ENCODE measurements at regions not wholly inside any gene's neighbourhood (a gene's known extent, or its start where the extent isn't known, plus 50 kb on each side); places are given as distances from the start of the nearest gene placed in this dataset.

GRCh38 chr4:82069883-82070638, 303.7 kb downstream of the HNRNPD start:
- no peak overlapping the region for H3K9ac ChIP-seq (ENCODE audit: low read depth, low read length)
- H3K36me3 ChIP-seq (ENCODE audit: insufficient read depth, low read length), result no peaks in the 10 kb centered on the region
- H3K4me1 ChIP-seq (ENCODE audit: control insufficient read depth, insufficient read depth, low read length), result no peaks in the 10 kb centered on the region
- no peaks in the 10 kb centered on the region for H3K27me3 ChIP-seq (ENCODE audit: control insufficient read depth, insufficient read depth, low read length)
- H3K4me3 ChIP-seq (ENCODE audit: low read length), result no peak overlapping the region
- H3K4me2 ChIP-seq (ENCODE audit: low read length), result no peak overlapping the region
- no peaks in the 10 kb centered on the region for H3K9me3 ChIP-seq (replicated peaks; ENCODE audit: low read length)

DNA sequence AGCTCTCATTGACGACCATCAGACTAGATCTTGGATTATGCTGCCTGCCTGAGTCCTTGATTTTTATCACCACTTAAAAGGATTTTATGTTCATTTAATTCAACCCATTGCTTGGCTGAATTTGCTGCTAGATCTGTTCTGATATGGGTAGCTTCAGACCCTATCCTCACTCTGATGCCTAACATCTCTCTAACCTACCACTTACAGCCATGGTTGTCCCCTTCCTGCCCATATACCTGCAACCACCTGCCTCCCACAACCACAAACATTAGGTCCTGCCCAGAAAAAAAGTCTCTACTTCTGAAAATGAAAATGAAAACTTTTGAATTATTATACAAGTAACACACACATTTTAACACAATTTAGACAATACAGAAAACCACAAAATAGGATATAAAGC, 310.8 kb downstream of the HNRNPD start:
- no peaks in the 10 kb centered on the region for H3K4me1 ChIP-seq (ENCODE audit: control insufficient read depth, insufficient read depth, low read length)
- no peak overlapping the region for H3K4me2 ChIP-seq (ENCODE audit: low read length)
- H3K4me3 ChIP-seq (ENCODE audit: low read length), result no peak overlapping the region
- H3K9ac ChIP-seq (ENCODE audit: low read depth, low read length), result no peak overlapping the region
- H3K27me3 ChIP-seq (ENCODE audit: control insufficient read depth, insufficient read depth, low read length), result no peaks in the 10 kb centered on the region
- no peaks in the 10 kb centered on the region for H3K9me3 ChIP-seq (replicated peaks; ENCODE audit: low read length)
- no peaks in the 10 kb centered on the region for H3K36me3 ChIP-seq (ENCODE audit: insufficient read depth, low read length)

DNA sequence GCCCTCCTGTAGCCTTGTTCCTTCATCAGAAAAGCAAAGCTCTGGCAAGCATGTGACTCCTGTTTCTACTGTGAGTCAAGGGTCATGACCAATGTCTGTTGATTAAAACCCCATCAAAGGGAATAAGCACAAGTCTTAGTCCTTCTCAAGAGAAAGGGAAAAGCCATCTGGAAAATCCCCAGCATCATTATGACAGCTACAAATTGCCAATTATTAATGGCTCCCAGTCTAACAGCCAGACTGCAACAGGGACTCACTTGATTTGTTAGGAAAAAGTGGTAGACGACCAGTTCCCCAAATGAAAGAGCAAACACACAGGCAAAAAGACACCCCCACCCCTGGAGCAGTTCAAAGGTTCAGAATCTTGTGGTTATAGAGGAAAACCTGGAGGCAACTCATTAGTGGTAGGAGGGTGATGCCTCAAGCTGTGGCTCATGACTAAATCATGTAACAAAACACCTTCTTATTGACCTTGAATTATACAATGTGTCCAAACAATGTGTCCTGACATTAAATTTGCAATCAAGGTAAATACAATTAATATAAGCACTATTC, 315.7 kb downstream of the HNRNPD start:
- H3K36me3 ChIP-seq (ENCODE audit: insufficient read depth, low read length), result no peaks in the 10 kb centered on the region
- H3K27me3 ChIP-seq (ENCODE audit: control insufficient read depth, insufficient read depth, low read length), result no peaks in the 10 kb centered on the region
- H3K4me1 ChIP-seq (ENCODE audit: control insufficient read depth, insufficient read depth, low read length), result no peaks in the 10 kb centered on the region
- no peak overlapping the region for H3K9ac ChIP-seq (ENCODE audit: low read depth, low read length)
- H3K4me2 ChIP-seq (ENCODE audit: low read length), result no peak overlapping the region
- no peaks in the 10 kb centered on the region for H3K9me3 ChIP-seq (replicated peaks; ENCODE audit: low read length)
- H3K4me3 ChIP-seq (ENCODE audit: low read length), result no peak overlapping the region

GRCh38 chr4:82055156-82055555, 318.6 kb downstream of the HNRNPD start:
- no peak overlapping the region for H3K9ac ChIP-seq (ENCODE audit: low read depth, low read length)
- H3K4me1 ChIP-seq (ENCODE audit: control insufficient read depth, insufficient read depth, low read length), result no peaks in the 10 kb centered on the region
- H3K9me3 ChIP-seq (replicated peaks; ENCODE audit: low read length), result no peaks in the 10 kb centered on the region
- no peaks in the 10 kb centered on the region for H3K36me3 ChIP-seq (ENCODE audit: insufficient read depth, low read length)
- no peak overlapping the region for H3K4me3 ChIP-seq (ENCODE audit: low read length)
- H3K27me3 ChIP-seq (ENCODE audit: control insufficient read depth, insufficient read depth, low read length), result no peaks in the 10 kb centered on the region
- H3K4me2 ChIP-seq (ENCODE audit: low read length), result no peak overlapping the region

- Histone ChIP-seq H3K4me3 (ENCODE audit: low read length) (no peak overlapping the region), H3K36me3 (ENCODE audit: insufficient read depth, low read length) (no peaks in the 10 kb centered on the region), H3K4me1 (ENCODE audit: control insufficient read depth, insufficient read depth, low read length) (no peaks in the 10 kb centered on the region), H3K9ac (ENCODE audit: low read depth, low read length) (no peak overlapping the region), H3K4me2 (ENCODE audit: low read length) (no peak overlapping the region), H3K27me3 (ENCODE audit: control insufficient read depth, insufficient read depth, low read length) (no peaks in the 10 kb centered on the region), H3K9me3 (replicated peaks; ENCODE audit: low read length) (no peaks in the 10 kb centered on the region)
Measured at GRCh38 chr4:82053396-82053795, 320.4 kb downstream of the HNRNPD start.

- Histone ChIP-seq H3K4me1 (ENCODE audit: control insufficient read depth, insufficient read depth, low read length) (no peaks in the 10 kb centered on the region), H3K27me3 (ENCODE audit: control insufficient read depth, insufficient read depth, low read length) (peaks cover 7% of the 10 kb centered on the region), H3K36me3 (ENCODE audit: insufficient read depth, low read length) (no peaks in the 10 kb centered on the region)
Measured at GRCh38 chr4:82050796-82051195, 323.0 kb downstream of the HNRNPD start.

GRCh38 chr4:82049294-82049693, 324.5 kb downstream of the HNRNPD start:
- no peaks in the 10 kb centered on the region for H3K4me1 ChIP-seq (ENCODE audit: control insufficient read depth, insufficient read depth, low read length)
- H3K4me3 ChIP-seq (ENCODE audit: low read length), result no peak overlapping the region
- H3K36me3 ChIP-seq (ENCODE audit: insufficient read depth, low read length), result no peaks in the 10 kb centered on the region
- H3K4me2 ChIP-seq (ENCODE audit: low read length), result no peak overlapping the region
- peaks cover 19% of the 10 kb centered on the region for H3K27me3 ChIP-seq (ENCODE audit: control insufficient read depth, insufficient read depth, low read length)
- no peak overlapping the region for H3K9ac ChIP-seq (ENCODE audit: low read depth, low read length)
- H3K9me3 ChIP-seq (replicated peaks; ENCODE audit: low read length), result no peaks in the 10 kb centered on the region

More at GRCh38 chr4:82050796-82051195, 323.0 kb downstream of the HNRNPD start:
- H3K4me3 ChIP-seq (ENCODE audit: low read length), result no peak overlapping the region
- no peak overlapping the region for H3K4me2 ChIP-seq (ENCODE audit: low read length)
- H3K9ac ChIP-seq (ENCODE audit: low read depth, low read length), result no peak overlapping the region
- no peaks in the 10 kb centered on the region for H3K9me3 ChIP-seq (replicated peaks; ENCODE audit: low read length)

DNA sequence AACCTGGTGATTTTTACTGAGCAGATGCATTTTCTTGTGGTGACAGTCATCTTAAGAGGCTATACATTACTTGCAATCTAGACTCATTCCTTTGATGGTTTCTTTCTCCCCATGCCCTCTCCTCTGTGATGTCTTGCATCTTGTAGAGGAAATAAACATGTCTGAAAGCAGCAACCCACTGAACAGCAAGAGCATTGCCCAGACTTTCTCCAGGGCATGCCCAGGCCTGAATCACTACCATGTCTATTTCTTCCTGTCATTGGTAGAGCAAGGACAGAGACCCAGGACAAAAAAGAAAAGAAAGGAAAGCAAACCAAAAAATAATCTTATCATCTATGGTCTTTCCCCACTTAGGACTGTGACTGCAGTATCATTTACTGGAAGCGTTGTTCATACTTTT, 326.1 kb downstream of the HNRNPD start:
- Histone ChIP-seq H3K4me3 (ENCODE audit: low read length) (no peak overlapping the region), H3K27me3 (ENCODE audit: control insufficient read depth, insufficient read depth, low read length) (peaks cover 31% of the 10 kb centered on the region), H3K9ac (ENCODE audit: low read depth, low read length) (no peak overlapping the region)

GRCh38 chr4:82046796-82047195, 327.0 kb downstream of the HNRNPD start:
- Histone ChIP-seq H3K36me3 (ENCODE audit: insufficient read depth, low read length) (no peaks in the 10 kb centered on the region), H3K9ac (ENCODE audit: low read depth, low read length) (no peak overlapping the region), H3K27me3 (ENCODE audit: control insufficient read depth, insufficient read depth, low read length) (peaks cover 39% of the 10 kb centered on the region), H3K9me3 (replicated peaks; ENCODE audit: low read length) (no peaks in the 10 kb centered on the region), H3K4me3 (ENCODE audit: low read length) (no peak overlapping the region), H3K4me1 (ENCODE audit: control insufficient read depth, insufficient read depth, low read length) (no peaks in the 10 kb centered on the region), H3K4me2 (ENCODE audit: low read length) (no peak overlapping the region)

More for the DNA sequence above, 326.1 kb downstream of the HNRNPD start:
- no peaks in the 10 kb centered on the region for H3K4me1 ChIP-seq (ENCODE audit: control insufficient read depth, insufficient read depth, low read length)
- no peaks in the 10 kb centered on the region for H3K36me3 ChIP-seq (ENCODE audit: insufficient read depth, low read length)
- H3K4me2 ChIP-seq (ENCODE audit: low read length), result no peak overlapping the region
- H3K9me3 ChIP-seq (replicated peaks; ENCODE audit: low read length), result no peaks in the 10 kb centered on the region

DNA sequence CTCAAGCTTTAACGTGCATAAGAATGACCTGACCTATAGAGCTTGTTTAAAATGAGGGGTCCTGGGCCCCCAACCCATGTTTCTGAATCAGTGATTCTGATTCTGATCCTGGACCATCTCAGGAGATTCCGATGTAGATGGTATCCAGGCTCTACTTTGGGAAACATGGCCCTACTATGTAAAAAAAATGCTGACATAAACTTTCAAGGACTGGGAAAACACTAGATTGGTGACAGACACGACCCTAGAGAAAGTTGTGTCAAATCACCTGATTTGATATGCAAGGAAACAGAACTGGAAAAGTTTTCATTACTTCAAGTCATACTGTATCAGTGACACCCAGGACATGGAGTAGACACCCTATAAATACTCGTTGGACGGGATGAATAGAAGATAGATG, 328.5 kb downstream of the HNRNPD start:
- Histone ChIP-seq H3K9ac (ENCODE audit: low read depth, low read length) (no peak overlapping the region), H3K4me1 (ENCODE audit: control insufficient read depth, insufficient read depth, low read length) (no peaks in the 10 kb centered on the region), H3K9me3 (replicated peaks; ENCODE audit: low read length) (no peaks in the 10 kb centered on the region), H3K36me3 (ENCODE audit: insufficient read depth, low read length) (no peaks in the 10 kb centered on the region), H3K4me2 (ENCODE audit: low read length) (no peak overlapping the region), H3K27me3 (ENCODE audit: control insufficient read depth, insufficient read depth, low read length) (peaks cover 44% of the 10 kb centered on the region), H3K4me3 (ENCODE audit: low read length) (no peak overlapping the region)

DNA sequence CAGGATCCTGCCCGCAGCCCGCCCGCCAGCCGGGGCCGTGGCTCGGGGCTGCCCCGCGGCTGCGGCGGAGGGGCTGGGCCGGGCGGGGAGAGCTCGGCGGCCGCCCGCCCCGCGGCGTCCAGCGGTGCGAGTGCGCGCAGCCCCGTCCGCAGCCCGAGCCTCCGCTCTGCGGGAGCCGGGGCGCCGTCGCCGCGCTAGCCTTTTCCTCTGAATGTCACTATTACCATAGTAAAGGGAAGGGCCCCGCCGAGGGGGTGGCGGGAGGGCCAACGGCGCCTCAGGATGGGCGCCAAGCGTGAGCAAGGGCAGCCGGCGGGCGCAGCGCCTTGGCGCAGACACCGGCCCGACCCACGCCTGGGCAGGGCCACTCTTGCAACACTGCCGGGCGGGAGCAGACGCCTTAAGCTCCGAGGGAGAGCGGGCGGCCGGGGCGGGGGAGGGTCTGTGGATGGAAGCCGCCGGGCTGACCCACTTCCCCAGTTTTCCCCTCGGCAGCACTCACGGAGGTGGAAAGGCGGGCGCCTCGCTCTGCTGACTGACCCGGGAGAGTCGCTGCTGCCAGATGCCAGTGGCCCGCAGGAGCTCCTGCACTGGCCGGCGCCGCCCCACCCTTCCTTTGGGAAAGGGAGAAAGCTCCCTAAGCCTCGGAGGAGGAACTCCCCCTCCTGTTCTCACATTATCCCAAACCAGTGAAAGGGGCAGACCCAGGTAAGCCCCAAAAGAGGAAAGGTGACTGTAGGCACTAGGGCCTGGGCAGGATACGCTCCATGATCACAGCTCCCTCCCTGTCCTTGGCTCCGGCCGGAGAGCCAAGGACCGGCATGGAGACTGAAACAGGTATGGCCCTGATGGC, 329.4 kb downstream of the HNRNPD start:
- Histone ChIP-seq H3K4me1 (ENCODE audit: control insufficient read depth, insufficient read depth, low read length) (no peaks in the 10 kb centered on the region), H3K9me3 (replicated peaks; ENCODE audit: low read length) (no peaks in the 10 kb centered on the region), H3K27me3 (ENCODE audit: control insufficient read depth, insufficient read depth, low read length) (peaks cover 44% of the 10 kb centered on the region), H3K9ac (ENCODE audit: low read depth, low read length) (no peak overlapping the region), H3K36me3 (ENCODE audit: insufficient read depth, low read length) (no peaks in the 10 kb centered on the region), H3K4me3 (ENCODE audit: low read length) (peak overlapping the region; percentile 61), H3K4me2 (ENCODE audit: low read length) (peak overlapping the region; percentile 77)

Measured in skeletal muscle satellite cell (primary cell).